ENCODE measurements at regions not wholly inside any gene's neighbourhood (a gene's known extent, or its start where the extent isn't known, plus 50 kb on each side); places are given as distances from the start of the nearest gene placed in this dataset.

DNA sequence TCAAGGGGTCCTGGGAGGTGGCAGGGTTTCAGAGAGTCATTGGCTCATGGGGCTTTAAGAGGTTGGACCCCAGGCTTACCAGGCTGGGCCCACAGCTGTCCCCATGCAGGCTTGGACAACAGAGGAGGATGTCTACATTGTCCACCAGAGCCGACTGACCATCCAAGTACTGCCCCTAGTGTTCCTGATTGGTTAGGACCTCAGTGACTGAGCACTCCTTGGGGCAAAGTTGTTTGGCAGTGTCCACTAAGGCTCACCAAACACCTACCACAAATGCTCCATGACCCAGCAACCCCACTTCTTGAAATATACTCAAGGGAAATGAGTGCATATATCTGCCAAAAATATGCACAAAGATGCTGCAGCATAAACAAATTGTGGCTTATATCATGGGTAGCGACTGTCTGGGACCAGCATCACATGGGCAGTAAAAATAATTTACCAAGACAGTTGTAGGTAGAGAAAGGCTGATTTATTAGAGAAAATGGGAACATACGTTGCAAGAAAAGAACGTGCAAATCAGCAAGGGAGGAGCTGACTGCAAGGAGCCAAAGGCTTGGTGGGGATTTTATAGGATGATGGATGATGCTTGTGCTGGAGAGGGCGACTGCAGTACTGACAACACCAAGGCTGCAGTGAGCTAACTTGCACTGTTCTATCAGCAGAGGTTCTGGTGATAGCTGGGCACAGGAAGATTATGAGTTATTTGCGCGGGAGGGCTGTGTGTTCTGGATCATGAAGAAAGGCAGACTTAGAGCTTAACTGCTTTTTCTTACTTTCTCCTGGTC is 265.2 kb downstream of the GADD45G start:
- no peak for DNase-seq

DNA sequence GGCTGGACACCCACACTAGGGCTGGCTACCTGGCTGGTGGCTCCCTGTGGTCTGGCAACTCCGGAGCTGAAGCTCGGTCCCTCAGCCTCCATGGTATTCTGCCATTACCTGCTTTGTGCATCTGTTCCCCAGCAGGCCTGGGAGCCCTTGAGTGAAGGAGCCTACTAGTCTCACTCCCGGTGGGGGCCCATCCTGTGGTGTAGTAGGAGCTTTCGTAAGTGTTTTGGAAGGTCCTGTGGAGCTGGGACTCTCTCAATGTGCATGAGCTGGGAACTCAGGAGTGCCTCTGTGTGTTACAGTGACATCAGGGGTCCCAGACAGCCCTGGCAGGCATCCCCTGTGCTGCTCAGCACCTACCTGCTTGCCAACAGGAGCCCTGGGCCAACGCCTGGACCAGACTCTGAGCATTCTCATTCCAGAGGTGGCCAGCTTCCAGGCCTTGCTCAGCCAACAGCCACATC is 267.1 kb downstream of the GADD45G start:
- DNase-seq, result no peak

GRCh38 chr9:89872426-89872912 is 267.7 kb downstream of the GADD45G start:
- DNase-seq, result no peak

DNA sequence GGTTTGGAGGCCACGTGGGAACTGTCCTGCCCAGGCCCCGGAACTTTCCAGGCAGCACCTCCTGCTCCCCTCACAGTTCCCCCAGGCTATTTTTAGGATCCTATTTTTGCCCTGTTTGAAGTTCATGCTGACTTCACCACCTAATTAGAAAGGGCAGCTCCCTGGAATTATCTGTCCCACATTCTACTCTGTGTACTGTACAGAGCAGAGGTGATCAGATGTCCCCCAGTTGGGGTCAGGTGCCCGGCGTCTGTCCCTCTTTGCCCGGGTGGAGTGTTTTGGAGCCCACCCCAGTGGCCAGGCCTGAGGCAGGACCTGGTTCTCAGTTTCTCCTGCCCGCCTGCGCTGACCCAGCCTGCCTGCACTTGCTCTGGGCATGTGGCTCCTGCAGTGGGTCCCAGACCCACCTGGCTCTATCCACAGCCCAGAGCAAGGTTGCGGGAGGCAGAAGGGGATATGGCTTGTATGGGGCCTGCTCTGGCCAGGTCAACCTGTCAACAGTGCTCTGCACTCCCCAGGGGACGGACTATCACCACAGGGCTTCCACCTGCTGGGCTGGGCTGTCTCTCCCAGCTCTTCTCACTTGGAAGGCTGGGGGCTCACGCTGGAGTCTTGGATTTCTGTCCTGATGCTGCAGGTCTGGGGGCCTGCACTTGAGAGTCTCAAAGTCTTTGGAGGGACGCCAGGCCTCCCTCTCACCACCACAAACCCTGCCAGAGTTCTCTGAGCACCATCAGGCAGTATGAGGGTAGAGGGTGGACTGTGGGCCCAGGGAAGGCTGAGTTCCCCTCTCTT is 268.3 kb downstream of the GADD45G start:
- no peak for DNase-seq

DNA sequence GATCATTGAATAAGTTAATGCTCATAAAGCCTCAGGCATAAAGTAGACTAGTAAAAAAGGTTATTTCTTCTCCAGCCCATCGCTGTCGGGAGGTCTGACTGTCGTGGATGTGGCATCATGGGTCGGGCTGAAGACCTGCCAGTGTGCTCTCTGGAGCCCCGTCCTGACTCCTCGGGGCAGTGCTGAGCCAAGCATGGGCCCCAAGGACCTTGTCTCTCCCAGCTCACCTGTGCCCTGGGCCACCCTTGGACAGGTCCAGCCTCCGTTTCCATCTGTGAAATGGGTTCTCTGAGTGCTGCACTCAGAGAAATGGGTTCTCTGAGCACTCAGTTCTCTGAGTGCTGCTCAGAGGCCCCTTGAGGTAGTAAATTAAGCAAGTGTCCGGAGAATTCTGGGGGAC is 269.0 kb downstream of the GADD45G start:
- DNase-seq, result no peak

- no peak for DNase-seq
These were observed 269.8 kb downstream of the GADD45G start for GRCh38 chr9:89874351-89875321.

DNA sequence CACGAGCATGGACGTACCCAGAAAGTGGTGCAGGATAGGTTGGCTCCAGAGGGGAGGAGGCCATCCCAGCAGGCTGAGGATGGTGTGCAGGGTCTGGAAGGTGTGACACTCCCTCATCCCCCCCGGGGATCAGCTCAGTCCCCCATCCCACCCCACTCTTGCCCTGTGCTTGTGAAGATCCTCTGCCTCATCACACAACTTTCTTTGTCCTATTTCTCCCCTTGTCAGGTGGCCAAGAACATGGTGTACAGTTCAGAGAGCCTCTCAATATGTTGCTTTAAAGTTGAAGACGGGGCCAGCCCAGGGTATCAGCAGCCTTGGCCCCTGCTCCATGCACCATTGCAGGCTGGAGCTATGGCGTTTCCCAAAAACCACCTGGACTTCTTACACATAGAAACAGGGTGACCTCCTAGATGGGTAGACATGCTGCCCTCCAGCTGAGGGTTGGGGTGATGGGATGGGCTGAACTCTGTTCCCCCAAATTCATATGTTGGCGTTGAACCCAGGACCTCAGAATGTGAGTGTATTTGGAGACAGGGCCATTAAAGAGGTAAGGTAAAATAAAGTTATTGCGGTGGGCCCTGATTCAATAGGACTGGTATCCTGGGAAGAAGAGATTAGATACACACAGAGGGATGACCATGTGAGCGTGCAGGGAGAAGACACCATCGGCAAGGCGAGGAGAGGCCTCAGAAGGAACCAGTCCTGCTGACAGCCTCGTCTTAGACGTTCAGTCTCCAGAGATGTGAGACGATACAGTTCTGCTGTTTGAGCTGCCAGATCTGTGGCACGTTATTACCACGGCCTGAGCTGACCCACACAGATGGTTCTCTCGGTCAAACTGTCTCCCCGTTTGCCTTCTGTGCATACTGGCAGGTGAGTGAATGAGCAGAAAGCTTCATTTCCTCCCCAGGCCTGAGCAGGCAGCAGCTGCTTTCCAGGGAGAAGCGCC is 272.5 kb downstream of the GADD45G start:
- no peak for DNase-seq

DNA sequence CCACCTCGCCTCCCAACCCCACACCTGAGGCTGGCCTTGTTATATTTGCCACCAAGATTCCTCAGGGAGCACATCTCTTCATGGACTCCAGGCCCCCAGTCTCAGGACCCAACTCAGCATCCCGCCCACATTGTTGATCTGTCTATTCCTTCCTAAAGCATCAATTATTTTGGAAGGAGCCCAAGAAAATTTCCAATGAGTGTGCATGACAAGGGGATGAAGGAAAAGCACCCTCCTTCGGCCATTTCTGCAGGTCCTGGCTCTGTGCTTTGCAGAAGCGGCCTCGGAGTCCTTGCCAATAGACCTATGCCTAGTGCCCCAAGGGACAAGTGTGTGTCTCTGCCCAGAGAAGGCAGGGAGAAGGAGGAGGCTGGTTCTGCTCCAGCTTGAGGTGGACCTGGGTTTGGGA is 273.2 kb downstream of the GADD45G start:
- DNase-seq, result no peak

DNA sequence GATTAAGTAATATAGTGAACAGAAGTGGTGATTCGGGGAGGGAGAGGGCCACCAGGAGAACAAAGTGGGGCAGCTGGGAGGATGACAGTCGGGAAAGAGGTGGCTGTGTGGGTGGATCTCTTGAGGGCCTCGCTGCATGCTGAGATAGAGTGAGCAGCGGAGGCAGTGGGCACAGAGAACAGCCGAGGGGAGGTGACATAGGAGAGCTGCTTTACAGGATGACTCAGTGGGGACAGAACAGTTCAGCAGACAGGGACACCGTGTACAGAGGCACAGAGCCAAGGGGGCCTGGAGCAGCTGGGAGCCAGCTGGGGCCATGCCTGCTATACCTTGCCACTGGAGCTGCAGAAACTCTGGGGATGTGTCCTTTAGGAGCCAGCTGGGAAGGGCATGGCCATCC is 273.9 kb downstream of the GADD45G start:
- DNase-seq, result no peak

DNA sequence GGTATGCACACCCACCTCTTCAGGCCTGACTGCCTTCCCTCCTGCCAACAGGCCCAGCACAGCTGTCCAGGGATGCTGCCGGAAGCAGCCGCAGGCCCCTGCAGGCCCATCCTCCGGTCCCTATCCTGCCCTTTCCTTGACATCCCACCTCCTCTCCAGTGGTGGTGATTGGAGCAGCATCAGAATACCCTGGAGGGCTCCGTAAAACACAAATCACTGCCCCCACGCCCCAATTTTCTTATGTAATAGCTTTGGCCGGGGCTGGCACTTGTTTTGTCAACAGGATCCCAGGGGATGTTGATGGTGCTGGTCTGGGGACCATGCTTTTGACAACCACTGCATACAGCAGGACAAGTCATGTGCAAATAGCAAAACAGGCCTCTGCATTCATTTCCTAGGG is 274.5 kb downstream of the GADD45G start:
- DNase-seq, result no peak

DNA sequence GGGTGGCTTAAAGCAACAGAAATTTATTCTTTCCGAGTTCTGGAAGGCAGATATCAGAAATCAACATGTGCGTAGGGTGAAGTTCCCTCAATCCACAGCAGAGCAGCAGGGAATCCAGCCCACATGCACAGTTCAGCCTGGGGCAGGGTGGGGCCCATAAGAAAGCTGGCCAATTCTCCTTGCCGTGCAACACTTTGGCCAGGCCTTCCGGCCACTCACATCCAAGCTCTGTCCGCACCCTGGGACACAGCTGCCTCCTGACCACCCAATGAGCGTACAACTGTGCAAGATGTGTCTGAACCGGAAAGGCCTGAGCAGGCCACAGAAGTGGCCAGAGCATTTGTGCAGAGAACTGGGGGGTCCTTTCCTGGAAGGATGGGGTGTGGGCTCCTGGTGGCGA is 274.9 kb downstream of the GADD45G start:
- DNase-seq, result no peak

DNA sequence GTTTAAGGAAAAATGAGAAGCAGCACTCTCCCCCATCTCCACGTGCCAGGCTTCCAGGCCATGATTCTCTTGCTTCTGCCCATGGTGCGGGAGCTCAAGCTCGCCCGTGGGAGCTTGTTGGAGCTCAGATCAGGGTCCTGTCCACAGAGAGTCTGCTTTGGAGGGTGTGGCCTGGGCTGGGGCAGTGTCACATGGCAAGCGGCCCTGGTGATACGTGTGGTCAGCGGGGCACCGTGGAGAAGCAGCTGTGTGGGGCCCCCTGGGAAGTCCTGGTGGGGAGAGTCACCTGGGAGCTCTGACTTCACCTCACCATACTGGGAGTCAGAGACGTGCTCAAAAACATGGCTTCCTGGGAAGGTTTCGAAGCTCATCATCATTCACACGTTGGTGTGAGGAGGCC is 275.3 kb downstream of the GADD45G start:
- no peak for DNase-seq

DNA sequence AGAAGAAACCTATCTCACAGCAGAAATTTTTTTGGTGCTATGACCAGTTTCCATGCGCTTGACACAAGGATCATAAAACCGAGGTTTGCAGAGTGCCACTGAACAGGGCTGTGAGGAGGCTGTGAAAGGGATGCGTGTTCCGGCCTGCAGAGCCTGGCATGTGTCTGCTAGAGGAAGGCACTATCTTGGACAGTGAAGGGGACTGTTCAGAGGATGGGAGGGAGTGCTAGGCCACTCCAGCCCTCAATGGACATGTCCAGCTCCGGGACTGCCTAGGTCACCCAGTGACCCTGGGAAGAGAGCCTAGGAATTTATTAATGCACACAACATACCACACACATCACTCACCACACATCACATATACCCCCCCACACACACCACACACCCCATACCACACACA is 275.9 kb downstream of the GADD45G start:
- no peak for DNase-seq

DNA sequence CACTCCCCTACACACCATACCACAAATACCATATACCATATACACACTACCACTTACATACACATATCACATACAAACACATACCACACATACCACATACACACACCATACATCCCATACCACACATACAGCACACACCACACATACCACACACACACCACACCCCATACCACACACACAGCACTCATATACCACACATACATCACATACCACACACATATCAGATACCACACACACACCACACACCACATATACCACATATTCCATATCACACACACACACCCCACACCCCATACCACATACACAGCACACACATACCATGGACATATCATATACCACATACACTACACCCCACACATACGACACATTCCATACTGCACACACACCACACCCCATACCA is 276.6 kb downstream of the GADD45G start:
- DNase-seq, result no peak

DNA sequence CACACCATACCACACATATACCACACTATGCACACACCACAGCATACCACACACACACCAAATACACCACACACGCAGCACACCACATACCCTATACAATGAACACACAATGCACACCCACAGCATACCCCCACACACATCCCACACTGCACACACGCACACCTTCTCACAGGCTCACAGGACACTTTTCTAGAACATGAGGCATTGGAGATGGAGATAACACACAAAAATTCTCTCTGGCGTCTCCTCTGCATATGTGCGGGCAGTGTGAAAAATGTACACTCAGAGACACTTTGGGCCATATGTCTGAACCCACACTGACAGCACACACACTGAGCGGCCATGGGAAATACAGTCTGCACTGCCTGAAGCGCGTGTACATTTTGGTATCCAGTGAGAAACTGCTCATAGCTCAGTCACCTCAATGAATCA is 278.1 kb downstream of the GADD45G start:
- no peak for DNase-seq

- no peak for DNase-seq
These were observed 278.9 kb downstream of the GADD45G start for GRCh38 chr9:89883401-89884341.

DNA sequence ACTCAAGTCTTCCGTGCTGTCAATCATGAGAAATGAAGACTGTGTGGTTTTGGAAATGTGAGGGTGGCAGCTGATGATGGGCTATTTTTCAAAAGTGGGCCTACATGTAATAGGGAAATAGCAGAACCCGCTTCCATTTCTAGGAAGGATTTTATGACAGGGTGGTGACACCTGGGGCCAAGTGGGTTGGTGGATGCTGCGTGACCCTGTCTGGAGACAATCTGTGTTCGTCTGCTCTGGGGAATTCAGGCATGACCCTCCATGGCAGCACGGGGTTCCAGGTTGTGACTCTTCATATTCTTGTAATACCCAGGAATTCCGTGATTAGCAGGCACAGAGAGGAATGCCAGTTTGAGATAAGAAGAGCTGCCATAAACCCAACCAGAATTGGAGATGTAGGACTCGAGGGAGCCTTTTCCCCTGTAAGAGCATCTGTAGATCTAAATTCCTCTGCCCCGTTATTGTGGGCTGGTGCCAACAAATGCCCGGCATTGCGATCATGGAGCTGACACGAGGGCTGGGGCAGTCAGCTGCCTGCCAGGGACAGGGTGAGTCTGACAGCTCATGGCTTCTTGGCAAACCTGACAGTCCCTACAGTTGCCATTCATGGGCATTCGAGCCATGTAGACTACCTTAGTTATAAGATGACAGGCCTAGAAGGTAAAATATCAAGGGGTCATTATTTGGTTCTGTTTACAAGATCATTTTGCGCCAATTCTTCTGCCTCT is 279.7 kb downstream of the GADD45G start:
- no peak for DNase-seq

DNA sequence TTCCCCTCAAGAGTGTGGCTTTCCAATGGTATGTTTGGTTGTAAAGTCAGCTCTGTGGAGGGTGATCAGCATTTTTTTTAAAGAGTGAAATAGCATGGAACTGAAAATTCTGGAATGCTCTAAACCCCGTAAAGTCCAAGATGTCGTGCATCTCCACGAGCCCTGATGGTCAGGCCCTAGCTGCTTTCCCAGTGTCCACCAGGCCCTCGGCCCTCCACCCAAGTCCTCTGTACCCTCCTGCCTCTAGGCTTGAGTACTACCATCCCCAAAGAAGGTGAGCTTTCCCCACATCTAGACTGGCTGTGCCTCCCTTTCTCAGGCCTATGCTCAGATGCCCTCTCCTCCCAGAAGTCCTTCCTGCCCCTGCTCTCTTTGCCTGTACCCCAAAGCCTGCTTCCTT is 280.3 kb downstream of the GADD45G start:
- DNase-seq, result no peak

GRCh38 chr9:89886281-89886700 is 281.5 kb downstream of the GADD45G start:
- DNase-seq, result no peak

DNA sequence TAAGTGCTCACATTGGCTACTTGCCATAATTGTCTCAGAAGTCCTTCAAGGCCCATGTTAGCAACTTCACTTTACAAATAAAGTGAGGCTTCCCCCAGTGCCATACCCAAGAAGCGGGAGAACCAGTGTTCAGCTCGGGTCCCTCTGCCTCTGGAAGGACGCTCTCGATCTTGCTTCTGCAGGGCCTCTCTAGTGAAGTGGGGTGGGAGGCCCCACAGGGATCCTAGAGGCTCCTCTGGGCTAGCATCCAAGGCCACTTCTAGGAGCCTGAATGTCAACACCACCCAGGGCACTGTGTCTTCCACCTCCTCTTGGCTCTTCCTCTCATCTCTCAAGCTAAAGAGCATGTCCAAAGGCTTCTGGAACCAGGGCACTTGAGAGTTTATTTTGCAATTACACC is 282.5 kb downstream of the GADD45G start:
- no peak for DNase-seq
